IPS DF 6.9 (cell line): ENCODE measurements at regions not wholly inside any gene's neighbourhood (a gene's known extent, or its start where the extent isn't known, plus 50 kb on each side); places are given as distances from the start of the nearest gene placed in this dataset.

Source experiments
- DNase-seq: peaks from one replicate; pipeline ENCODE4 v3.0.0-alpha.2; 2013; ENCODE audit warnings: low read depth, low spot score
- H3K27ac ChIP-seq: one replicate; pipeline ENCODE4 v1.5.1; 2013; ENCODE audit warnings: low read length, control low read depth
- H3K27me3 ChIP-seq: 2 replicates; pipeline ENCODE4 v1.6.1; 2013; ENCODE audit warnings: mild to moderate bottlenecking, low read length; ENCODE audit not compliant: control insufficient read depth, insufficient read depth
- H3K36me3 ChIP-seq: 2 replicates; pipeline ENCODE4 v1.6.1; 2013; ENCODE audit warnings: low read length; ENCODE audit not compliant: control insufficient read depth, insufficient read depth
- H3K4me1 ChIP-seq: 2 replicates; pipeline ENCODE4 v1.6.1; 2013; ENCODE audit warnings: low read length; ENCODE audit not compliant: control insufficient read depth, insufficient read depth
- H3K4me3 ChIP-seq: 2 replicates; pipeline ENCODE4 v1.5.1; 2013; ENCODE audit warnings: mild to moderate bottlenecking, low read length
- H3K9me3 ChIP-seq: 2 replicates; pipeline ENCODE4 v1.6.1; 2013; ENCODE audit warnings: low read length, inconsistent platforms; ENCODE audit not compliant: control insufficient read depth, insufficient read depth
- WGBS: extraction: QIAGEN DNeasy Blood & Tissue Kit; methylation state at CpG from one replicate; pipeline ENCODE4 v1.1.7; 2013; ENCODE audit warnings: mixed read lengths, missing lambda C conversion rate; ENCODE audit not compliant: insufficient read length, insufficient coverage; 5-methylcytosine and 5-hydroxymethylcytosine counted together

DNA sequence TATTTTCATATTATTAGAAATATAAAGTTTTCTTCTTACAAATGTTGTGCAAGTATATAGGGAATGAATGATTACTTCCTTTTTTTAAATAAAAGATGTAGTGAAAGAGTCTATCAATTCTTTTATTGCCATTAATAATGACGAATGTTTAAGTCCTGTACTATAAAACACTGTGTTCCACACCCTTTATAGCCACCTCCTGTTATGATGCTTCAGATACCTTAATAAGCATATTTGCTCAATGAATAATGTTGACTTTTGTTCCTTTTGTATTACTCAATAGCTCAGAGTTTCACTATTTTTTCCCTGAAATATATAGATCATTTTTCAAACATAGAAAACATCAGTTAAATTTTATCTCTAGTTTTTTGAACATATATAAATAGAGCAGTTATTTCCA lies 378.2 kb upstream of the THBS1 start:
- no CpG with 5 or more reads among the region's 1 CpG for WGBS
- no peak for DNase-seq
- Histone ChIP-seq H3K27ac (no peak overlapping the region), H3K9me3 (no peaks in the 10 kb centered on the region), H3K4me1 (no peaks in the 10 kb centered on the region), H3K36me3 (no peaks in the 10 kb centered on the region), H3K4me3 (no peak overlapping the region), H3K27me3 (no peaks in the 10 kb centered on the region)

DNA sequence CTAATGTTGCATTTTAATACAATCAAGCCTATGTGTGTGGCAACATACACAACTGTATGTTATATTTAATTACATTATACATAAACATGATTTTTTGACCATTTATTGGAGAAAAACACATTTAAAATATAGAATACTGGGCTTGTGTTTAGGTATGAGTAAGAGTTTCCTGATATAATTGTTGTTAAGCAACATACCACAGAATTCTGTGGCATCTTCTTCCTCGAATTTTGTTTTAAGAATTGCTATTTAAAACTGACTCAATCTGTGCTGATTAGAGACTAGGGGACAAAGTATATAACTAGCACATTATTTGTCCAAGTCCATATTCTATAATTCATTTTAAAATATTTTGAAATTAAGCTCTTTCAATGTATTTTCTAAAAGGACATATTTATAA lies 376.8 kb upstream of the THBS1 start:
- no peaks in the 10 kb centered on the region for H3K4me1 ChIP-seq
- no peaks in the 10 kb centered on the region for H3K9me3 ChIP-seq
- no peaks in the 10 kb centered on the region for H3K36me3 ChIP-seq
- no peak for DNase-seq
- no peak overlapping the region for H3K27ac ChIP-seq
- H3K4me3 ChIP-seq: no peak overlapping the region
- no CpG with 5 or more reads among the region's 1 CpG for WGBS
- H3K27me3 ChIP-seq: no peaks in the 10 kb centered on the region

DNA sequence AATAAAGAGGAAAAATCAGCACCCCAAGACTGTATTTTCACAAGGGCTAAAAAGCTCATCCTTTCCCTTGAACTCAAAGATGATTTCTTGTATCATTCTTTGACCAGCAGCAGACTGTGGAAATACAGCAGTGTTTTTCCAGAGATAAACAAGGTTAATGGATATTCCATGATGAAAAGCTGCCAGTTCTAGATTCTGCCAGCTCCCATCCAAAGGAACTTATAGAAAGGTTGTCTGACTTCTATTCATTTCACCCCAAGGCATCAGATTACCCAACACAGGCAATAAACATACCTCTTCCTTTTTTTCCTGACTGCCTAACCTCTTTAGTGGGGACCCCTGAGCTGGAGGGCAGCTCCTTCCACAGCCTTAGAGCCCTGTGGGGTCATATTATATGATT lies 375.8 kb upstream of the THBS1 start:
- no peaks in the 10 kb centered on the region for H3K36me3 ChIP-seq
- no peaks in the 10 kb centered on the region for H3K27me3 ChIP-seq
- no peaks in the 10 kb centered on the region for H3K9me3 ChIP-seq
- H3K4me3 ChIP-seq: no peak overlapping the region
- DNase-seq: no peak
- H3K27ac ChIP-seq: no peak overlapping the region
- no peaks in the 10 kb centered on the region for H3K4me1 ChIP-seq

DNA sequence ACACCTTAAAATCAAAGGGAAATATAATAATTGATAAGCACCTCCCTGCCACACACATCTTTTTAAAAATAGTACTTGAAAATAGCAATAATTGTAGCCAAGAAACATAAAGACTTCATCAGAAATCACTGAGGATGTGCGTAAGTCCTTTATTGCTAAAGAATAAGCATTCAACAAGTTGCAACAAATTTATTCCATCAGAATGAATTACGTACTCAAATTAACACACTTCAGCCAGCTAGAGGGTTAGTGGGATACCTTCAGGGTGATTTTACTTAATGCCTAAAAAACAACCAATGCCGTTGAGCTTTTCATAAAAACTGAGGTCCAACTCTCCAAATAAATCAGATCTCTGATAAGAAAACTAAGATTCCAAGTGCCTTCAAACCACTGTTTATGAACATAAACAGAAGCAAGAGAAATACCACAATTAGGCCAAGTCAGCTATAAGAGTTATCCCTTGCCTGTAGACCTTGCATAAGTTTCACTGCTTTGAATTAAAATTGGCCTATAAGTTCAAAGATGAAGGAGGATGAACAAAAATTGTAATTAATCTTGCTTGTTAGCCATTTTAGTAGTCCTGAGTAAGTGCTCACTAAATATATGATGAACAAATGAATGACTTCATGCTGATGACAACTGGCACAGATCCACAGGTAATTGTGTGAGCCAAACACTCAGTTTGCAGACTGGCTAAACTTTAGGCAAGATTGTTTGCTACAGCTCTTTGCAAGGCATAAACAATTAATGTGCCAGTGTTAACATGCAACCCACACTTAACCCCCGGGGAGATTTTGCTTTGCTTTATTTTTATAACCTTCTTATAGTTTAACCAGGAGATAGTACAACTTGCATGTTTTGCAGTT lies 375.1 kb upstream of the THBS1 start:
- no CpG with 5 or more reads among the region's 4 CpGs for WGBS
- no peak overlapping the region for H3K4me3 ChIP-seq
- no peaks in the 10 kb centered on the region for H3K4me1 ChIP-seq
- H3K9me3 ChIP-seq: no peaks in the 10 kb centered on the region
- no peak for DNase-seq
- H3K36me3 ChIP-seq: no peaks in the 10 kb centered on the region
- no peaks in the 10 kb centered on the region for H3K27me3 ChIP-seq
- no peak overlapping the region for H3K27ac ChIP-seq

DNA sequence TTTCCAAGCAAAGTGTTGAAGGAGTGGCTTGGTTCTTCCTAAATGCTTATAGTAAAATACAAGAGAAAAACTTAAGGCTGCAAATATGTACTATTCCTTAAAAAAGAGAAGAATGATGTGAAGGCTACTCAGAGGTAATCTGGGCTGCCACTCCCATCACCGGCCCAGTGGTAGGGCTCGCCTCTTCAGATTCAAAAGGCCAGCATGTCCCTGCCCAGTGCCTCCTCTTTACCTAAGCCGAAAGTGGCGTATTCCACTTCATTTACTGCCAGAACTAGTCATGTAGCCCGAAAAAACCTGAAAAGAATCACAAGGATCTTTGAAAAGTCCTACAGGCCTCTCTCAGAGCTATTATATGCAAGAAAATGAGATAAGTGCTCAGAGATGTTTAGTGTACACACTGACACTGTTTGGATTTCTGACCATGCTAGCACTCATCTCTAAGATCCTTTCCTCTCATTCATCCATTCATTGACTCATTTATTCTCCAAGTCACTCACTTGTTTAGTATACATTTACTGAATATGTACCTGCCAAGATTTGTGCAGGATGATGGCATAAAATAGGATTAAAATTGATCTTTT lies 373.3 kb upstream of the THBS1 start:
- DNase-seq: no peak
- Histone ChIP-seq H3K36me3 (no peaks in the 10 kb centered on the region), H3K27ac (no peak overlapping the region)

DNA sequence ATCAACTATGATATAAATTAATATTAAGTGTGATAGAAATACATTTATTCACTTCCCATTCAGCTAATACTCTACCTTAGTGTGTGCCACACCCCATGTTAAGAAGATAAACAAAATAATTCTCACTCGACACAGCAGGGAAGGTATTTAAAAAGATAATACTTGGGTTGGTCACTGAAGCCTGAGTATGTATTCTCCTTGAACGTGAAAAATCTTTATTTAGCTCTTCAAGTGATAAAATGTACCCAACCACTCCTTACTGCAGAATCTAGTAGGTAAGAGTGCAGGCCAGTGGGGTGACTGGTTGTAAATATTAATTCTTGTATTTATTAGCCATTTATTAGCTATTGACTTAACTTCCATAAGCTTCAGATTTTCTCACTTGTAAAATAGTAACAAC lies 372.7 kb upstream of the THBS1 start:
- no peaks in the 10 kb centered on the region for H3K36me3 ChIP-seq
- H3K27ac ChIP-seq: no peak overlapping the region
- WGBS: no CpG with 5 or more reads among the region's 2 CpGs
- no peak overlapping the region for H3K4me3 ChIP-seq
- DNase-seq: no peak
- 0 out of 2 replicates have a peak, but pooled peaks cover 2% of the 10 kb centered on the region for H3K4me1 ChIP-seq
- no peaks in the 10 kb centered on the region for H3K27me3 ChIP-seq
- H3K9me3 ChIP-seq: no peaks in the 10 kb centered on the region

More for the DNA sequence above, 373.3 kb upstream of the THBS1 start:
- Histone ChIP-seq H3K9me3 (no peaks in the 10 kb centered on the region), H3K4me3 (no peak overlapping the region), H3K27me3 (no peaks in the 10 kb centered on the region), H3K4me1 (no peaks in the 10 kb centered on the region)
- WGBS: no CpG with 5 or more reads among the region's 5 CpGs

DNA sequence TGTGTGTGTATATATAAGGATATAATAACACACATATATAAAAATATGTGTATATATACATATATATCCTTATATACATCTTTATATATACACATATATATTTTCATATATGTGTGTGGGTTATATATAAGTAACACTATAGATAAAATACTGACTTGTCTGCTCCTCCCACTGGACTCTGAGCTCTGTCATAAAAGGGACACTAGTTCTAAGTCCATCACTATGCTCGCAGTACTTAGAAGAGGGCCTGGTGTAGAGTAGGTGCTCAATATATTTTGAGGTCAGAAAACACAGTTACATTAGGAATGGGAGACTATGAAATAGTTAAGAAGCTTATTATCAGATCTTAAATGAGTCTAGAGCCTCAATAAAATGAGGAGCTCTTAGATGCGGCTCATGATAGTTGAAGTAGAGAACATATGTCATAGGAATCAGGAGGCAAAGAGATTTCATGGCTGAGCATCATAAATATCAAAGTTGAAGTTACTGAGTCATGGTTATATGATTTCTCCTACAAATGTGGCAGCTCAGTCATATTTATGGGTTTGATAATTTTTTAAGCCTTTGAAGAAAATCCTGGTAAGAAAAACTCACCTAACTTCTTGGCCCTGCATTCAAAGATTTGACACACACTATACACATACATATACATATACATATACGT lies 371.2 kb upstream of the THBS1 start:
- Histone ChIP-seq H3K36me3 (no peaks in the 10 kb centered on the region), H3K4me1 (0 out of 2 replicates have a peak, but pooled peaks cover 4% of the 10 kb centered on the region), H3K27ac (no peak overlapping the region), H3K9me3 (no peaks in the 10 kb centered on the region), H3K27me3 (no peaks in the 10 kb centered on the region), H3K4me3 (no peak overlapping the region)
- no CpG with 5 or more reads among the region's 3 CpGs for WGBS
- DNase-seq: no peak

DNA sequence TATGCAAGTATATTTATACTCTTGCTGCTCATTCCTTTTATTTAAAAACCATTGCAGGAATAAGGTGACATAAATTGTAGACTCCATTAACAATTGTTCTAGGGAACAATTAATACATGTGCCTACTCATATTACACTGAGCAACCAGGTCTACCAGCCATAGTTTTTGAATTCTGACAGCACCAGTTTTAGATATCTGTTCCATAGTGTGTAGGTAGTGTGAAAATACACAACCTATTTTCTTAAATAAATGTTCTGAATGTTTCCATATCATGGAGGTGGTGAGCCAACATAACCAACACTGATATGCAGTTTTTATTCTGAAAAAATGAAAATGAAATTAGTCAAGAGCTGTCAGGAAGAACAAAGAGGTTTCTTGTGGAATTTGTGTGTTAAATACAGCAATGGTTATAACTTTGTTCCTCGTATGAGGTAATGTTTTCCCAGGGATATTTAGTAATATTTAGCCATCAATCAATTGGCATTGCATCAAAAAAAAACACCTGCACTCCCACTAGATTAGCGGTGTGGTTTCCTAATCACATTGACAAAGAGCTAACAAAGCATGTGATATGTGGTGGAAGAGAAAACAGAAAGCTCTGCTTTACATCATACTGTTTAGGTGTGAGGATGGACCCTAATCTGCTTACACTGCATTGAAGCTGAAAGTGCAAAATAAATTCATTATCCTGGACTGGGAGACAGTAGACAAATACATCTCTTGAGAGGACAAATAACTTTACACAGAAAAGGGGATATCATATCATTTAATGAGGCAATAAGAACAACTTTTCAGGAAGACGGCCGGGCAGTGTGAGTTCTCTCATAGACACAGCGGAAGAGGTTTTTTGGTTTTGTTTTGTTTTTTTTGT lies 369.5 kb upstream of the THBS1 start:
- WGBS: no CpG with 5 or more reads among the region's 5 CpGs
- 0 out of 2 replicates have a peak, but pooled peaks cover 4% of the 10 kb centered on the region for H3K4me1 ChIP-seq
- H3K27me3 ChIP-seq: no peaks in the 10 kb centered on the region
- no peaks in the 10 kb centered on the region for H3K36me3 ChIP-seq
- H3K4me3 ChIP-seq: no peak overlapping the region
- no peaks in the 10 kb centered on the region for H3K9me3 ChIP-seq
- no peak for DNase-seq
- H3K27ac ChIP-seq: no peak overlapping the region

DNA sequence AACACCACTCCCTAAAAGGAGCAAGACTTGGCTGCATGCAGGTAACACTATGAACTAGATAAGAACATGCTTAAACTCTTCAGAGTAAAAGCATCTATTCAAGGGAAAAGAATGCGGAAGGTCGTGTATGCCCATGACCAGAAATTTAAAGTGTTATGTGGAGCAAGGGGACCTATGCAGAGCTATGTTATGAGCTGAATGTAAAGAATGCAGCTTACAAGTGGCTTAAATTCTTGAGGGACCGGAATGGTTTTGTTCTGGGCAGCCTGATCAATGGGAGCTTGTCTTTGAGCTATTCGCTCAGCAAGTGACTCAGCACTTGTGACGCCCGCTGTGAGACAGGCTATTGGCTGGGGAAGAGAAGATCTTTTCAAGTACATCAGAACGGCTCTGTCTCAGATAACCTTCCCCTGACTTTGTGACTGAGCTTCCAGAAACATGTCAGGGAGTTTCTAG lies 367.5 kb upstream of the THBS1 start:
- peak; percentile 87 for DNase-seq
- Histone ChIP-seq H3K27me3 (no peaks in the 10 kb centered on the region), H3K9me3 (no peaks in the 10 kb centered on the region), H3K4me1 (0 out of 2 replicates have a peak, but pooled peaks cover 4% of the 10 kb centered on the region), H3K4me3 (no peak overlapping the region), H3K36me3 (no peaks in the 10 kb centered on the region), H3K27ac (no peak overlapping the region)
- WGBS: no CpG with 5 or more reads among the region's 7 CpGs

DNA sequence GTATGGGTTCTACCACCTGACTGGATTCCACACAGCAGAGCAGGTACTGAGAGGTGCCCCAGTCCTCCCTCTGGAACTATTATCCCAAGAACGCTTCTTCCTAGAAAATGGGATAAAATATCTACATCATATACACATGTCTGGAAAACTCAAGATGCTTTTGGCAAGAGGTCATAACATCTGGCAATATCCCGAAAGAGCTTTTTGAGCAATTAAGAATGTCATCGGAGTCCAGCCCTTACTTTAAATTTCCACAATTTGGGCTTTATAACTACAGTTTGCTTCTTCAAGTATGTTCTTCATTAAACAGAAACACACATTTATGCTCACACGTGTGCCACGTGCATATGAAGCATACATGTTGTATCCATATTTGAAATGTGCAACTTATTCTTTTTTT lies 365.9 kb upstream of the THBS1 start:
- no peak overlapping the region for H3K27ac ChIP-seq
- WGBS: no CpG with 5 or more reads among the region's 5 CpGs

More for the DNA sequence above, 365.9 kb upstream of the THBS1 start:
- Histone ChIP-seq H3K4me3 (no peak overlapping the region), H3K9me3 (no peaks in the 10 kb centered on the region), H3K36me3 (no peaks in the 10 kb centered on the region), H3K4me1 (0 out of 2 replicates have a peak, but pooled peaks cover 4% of the 10 kb centered on the region), H3K27me3 (no peaks in the 10 kb centered on the region)
- no peak for DNase-seq
